OCI-LY7 (cell line): ENCODE measurements at regions not wholly inside any gene's neighbourhood (a gene's known extent, or its start where the extent isn't known, plus 50 kb on each side); places are given as distances from the start of the nearest gene placed in this dataset.

Source experiments
- BruUV-seq: library from RNA; stranded (reverse); fragments of 400-500 nt; replicated peaks from 2 replicates; lab custom pipeline; 2021; lab: Mats Ljungman, UMichigan
- CTCF ChIA-PET: fragments of 300-600 bp; sonication (Branson Sonifier 250); formaldehyde crosslinking; loops from one replicate; lab custom pipeline; 2022; ENCODE audit warnings: antibody characterized with exemption; ENCODE audit not compliant: unreplicated experiment; lab: Charles Lee
- POLR2A ChIA-PET: fragments of 300-600 bp; sonication (Branson Sonifier 250); formaldehyde crosslinking; loops from one replicate; lab custom pipeline; 2022; ENCODE audit warnings: antibody characterized with exemption; lab: Charles Lee
- DNase-seq: peaks from one replicate; pipeline ENCODE4 v3.0.0-alpha.2; 2015; ENCODE audit warnings: low spot score
- H2AFZ ChIP-seq: fragments of 200-600 bp; sonication (generic), shearing (Covaris generic); 2 replicates; pipeline ENCODE4 v1.6.1; 2014; ENCODE audit warnings: mild to moderate bottlenecking, antibody characterized with exemption, low read length, moderate library complexity
- H3K27ac ChIP-seq: fragments of 200-600 bp; sonication (generic); 2 replicates; pipeline ENCODE4 v1.5.1; 2014; ENCODE audit warnings: mixed run types, low read depth, mild to moderate bottlenecking, moderate library complexity, low read length, inconsistent platforms; ENCODE audit not compliant: poor library complexity, severe bottlenecking
- H3K36me3 ChIP-seq: fragments of 200-600 bp; sonication (generic); 2 replicates; pipeline ENCODE4 v1.6.1; 2014; ENCODE audit warnings: mild to moderate bottlenecking, antibody characterized with exemption, low read length, moderate library complexity, mixed read lengths; ENCODE audit not compliant: insufficient read depth
- H3K4me1 ChIP-seq: fragments of 200-600 bp; sonication (generic); 2 replicates; pipeline ENCODE4 v1.5.1; 2014; ENCODE audit warnings: mild to moderate bottlenecking, low read length; ENCODE audit not compliant: insufficient read depth, poor library complexity, severe bottlenecking
- H3K4me2 ChIP-seq: fragments of 200-600 bp; sonication (generic); 2 replicates; pipeline ENCODE4 v1.6.1; 2014; ENCODE audit warnings: mild to moderate bottlenecking, low read length
- H3K4me3 ChIP-seq: fragments of 200-600 bp; sonication (generic); 2 replicates; pipeline ENCODE4 v1.5.1; 2014; ENCODE audit warnings: mild to moderate bottlenecking, low read depth, low read length; ENCODE audit not compliant: poor library complexity, severe bottlenecking
- H3K79me2 ChIP-seq: fragments of 200-600 bp; sonication (generic); 2 replicates; pipeline ENCODE4 v1.6.1; 2016; ENCODE audit warnings: low read depth, mild to moderate bottlenecking, low read length, moderate library complexity, mixed read lengths; ENCODE audit not compliant: insufficient read depth
- H3K9me2 ChIP-seq: fragments of 200-600 bp; sonication (generic); 2 replicates; pipeline ENCODE4 v1.6.1; 2016; ENCODE audit warnings: mild to moderate bottlenecking, low read length, mixed read lengths; ENCODE audit not compliant: insufficient read depth
- H3K9me3 ChIP-seq: fragments of 200-600 bp; sonication (generic); 2 replicates; pipeline ENCODE4 v1.6.1; 2014; ENCODE audit warnings: mild to moderate bottlenecking, mixed run types, low read length, mixed read lengths
- H4K20me1 ChIP-seq: fragments of 200-600 bp; sonication (generic); 2 replicates; pipeline ENCODE4 v1.6.1; 2014; ENCODE audit warnings: mild to moderate bottlenecking, antibody characterized with exemption, low read length, moderate library complexity, mixed read lengths; ENCODE audit not compliant: insufficient read depth
- CTCF ChIP-seq: fragments of 200-600 bp; sonication (generic); conservative IDR thresholded peaks from 2 replicates; pipeline ENCODE4 v1.5.1; 2014; ENCODE audit warnings: mild to moderate bottlenecking, antibody characterized with exemption, low read length, moderate library complexity, mixed read lengths
- EZH2phosphoT487 ChIP-seq: fragments of 200-600 bp; sonication (generic); IDR thresholded peaks from 2 replicates; pipeline ENCODE4 v1.6.1; 2018; ENCODE audit warnings: low read depth, borderline replicate concordance, mild to moderate bottlenecking, mixed run types, antibody characterized with exemption, low read length, moderate library complexity, mixed read lengths
- intact Hi-C: fragments of 100-400 bp; cut with micrococcal nuclease; formaldehyde crosslinking; loops from one replicate; pipeline ENCODE4 v1.10.0; 2022; ENCODE audit not compliant: unreplicated experiment

GRCh38 chr1:31120783-31121180 is 55.3 kb upstream of the PUM1 start:
- Histone ChIP-seq H2AFZ (no peak overlapping the region), H3K9me3 (no peaks in the 10 kb centered on the region), H3K4me1 (peaks cover 7% of the 10 kb centered on the region), H3K9me2 (no peaks in the 10 kb centered on the region), H3K4me2 (no peak overlapping the region), H3K27ac (no peak overlapping the region), H3K4me3 (no peak overlapping the region), H3K36me3 (no peaks in the 10 kb centered on the region), H4K20me1 (no peaks in the 10 kb centered on the region), H3K79me2 (no peaks in the 10 kb centered on the region)
- ChIA-PET CTCF (no interaction called here), POLR2A (interaction anchor here (0.6 kb wide), 1 partner anchor 333 kb away, joined by 3 read pairs; no protein-coding TSS in a partner anchor)
- TF ChIP-seq CTCF (no peak), EZH2phosphoT487 (no peak)
- no peak for DNase-seq
- no TSS peak for BruUV-seq
- intact Hi-C loops: no loop called here

- no peak overlapping the region for H2AFZ ChIP-seq
- no peak for TF ChIP-seq EZH2phosphoT487
- TF ChIP-seq CTCF: no peak
- ChIA-PET CTCF (no interaction called here), POLR2A (no interaction called here)
- no peaks in the 10 kb centered on the region for H3K79me2 ChIP-seq
- no TSS peak for BruUV-seq
- intact Hi-C loops: no loop called here
- no peaks in the 10 kb centered on the region for H3K36me3 ChIP-seq
- no peak for DNase-seq
- H3K4me3 ChIP-seq: no peak overlapping the region
- no peaks in the 10 kb centered on the region for H3K9me2 ChIP-seq
- H3K9me3 ChIP-seq: no peaks in the 10 kb centered on the region
- no peak overlapping the region for H3K4me2 ChIP-seq
- H3K27ac ChIP-seq: no peak overlapping the region
- no peaks in the 10 kb centered on the region for H3K4me1 ChIP-seq
- H4K20me1 ChIP-seq: no peaks in the 10 kb centered on the region
These were observed 50.5 kb upstream of the PUM1 start for GRCh38 chr1:31116022-31116421.
